Activated naive CD4-positive, alpha-beta T cell treated with anti-CD3 and anti-CD28 coated beads, Interleukin-2, amount 10 ng/mL, durations not matched to agents 7 days and 5 days (primary cell): ENCODE measurements at regions not wholly inside any gene's neighbourhood (a gene's known extent, or its start where the extent isn't known, plus 50 kb on each side); places are given as distances from the start of the nearest gene placed in this dataset.
"Not testable (repeated sequence)": the region's sequence is repeated elsewhere in the genome, so short reads cannot be mapped to it uniquely, and the experiment has no call there.

Source experiments
- CTCF ChIA-PET: fragments of 350-600 bp; sonication (Branson Sonifier 250); formaldehyde crosslinking; loops from one replicate; lab custom pipeline; 2021; ENCODE audit warnings: antibody characterized with exemption; lab: Charles Lee
- DNase-seq: peaks from one replicate; pipeline ENCODE4 v3.0.0-alpha.2; 2020
- H3K27ac Mint-ChIP-seq: one replicate; pipeline ENCODE4 v1.8.0; 2021; ENCODE audit warnings: mild to moderate bottlenecking, moderate library complexity, mixed read lengths
- H3K27me3 Mint-ChIP-seq: one replicate; pipeline ENCODE4 v1.8.0; 2021; ENCODE audit warnings: mild to moderate bottlenecking, mixed read lengths
- H3K36me3 Mint-ChIP-seq: one replicate; pipeline ENCODE4 v1.8.0; 2021; ENCODE audit warnings: mixed read lengths
- H3K4me1 Mint-ChIP-seq: one replicate; pipeline ENCODE4 v1.8.0; 2021; ENCODE audit warnings: mixed read lengths
- H3K4me3 Mint-ChIP-seq: one replicate; pipeline ENCODE4 v1.8.0; 2021; ENCODE audit warnings: mild to moderate bottlenecking, moderate library complexity, mixed read lengths
- H3K9me3 Mint-ChIP-seq: one replicate; pipeline ENCODE4 v1.8.0; 2021; ENCODE audit warnings: mixed read lengths

DNA sequence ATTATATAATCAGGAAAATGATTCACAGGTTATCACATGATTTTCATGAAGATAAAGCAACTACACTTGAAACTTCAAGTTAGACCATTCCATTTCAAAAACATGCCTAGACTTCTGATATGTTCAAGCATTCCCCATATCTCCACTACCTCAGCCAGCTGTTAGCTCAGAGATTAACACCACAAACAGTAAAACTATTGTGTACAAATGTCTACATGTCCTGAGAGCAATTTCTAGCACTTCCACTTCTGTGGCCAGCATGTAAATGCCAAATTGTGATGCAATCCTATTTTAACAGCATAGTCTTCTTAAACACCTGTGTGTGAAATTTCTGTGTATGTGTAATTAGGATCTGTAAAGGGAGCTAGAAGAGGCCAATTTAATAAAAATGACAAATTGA is 1271.3 kb downstream of the CDY2B start:
- no peak for DNase-seq
- no peak overlapping the region for H3K27ac Mint-ChIP-seq
- CTCF ChIA-PET: no interaction called here
- H3K27me3 Mint-ChIP-seq: no peaks in the 10 kb centered on the region
- H3K4me1 Mint-ChIP-seq: no peaks in the 10 kb centered on the region
- no peaks in the 10 kb centered on the region for H3K36me3 Mint-ChIP-seq
- H3K9me3 Mint-ChIP-seq: peaks cover 2% of the 10 kb centered on the region
- no peak overlapping the region for H3K4me3 Mint-ChIP-seq

DNA sequence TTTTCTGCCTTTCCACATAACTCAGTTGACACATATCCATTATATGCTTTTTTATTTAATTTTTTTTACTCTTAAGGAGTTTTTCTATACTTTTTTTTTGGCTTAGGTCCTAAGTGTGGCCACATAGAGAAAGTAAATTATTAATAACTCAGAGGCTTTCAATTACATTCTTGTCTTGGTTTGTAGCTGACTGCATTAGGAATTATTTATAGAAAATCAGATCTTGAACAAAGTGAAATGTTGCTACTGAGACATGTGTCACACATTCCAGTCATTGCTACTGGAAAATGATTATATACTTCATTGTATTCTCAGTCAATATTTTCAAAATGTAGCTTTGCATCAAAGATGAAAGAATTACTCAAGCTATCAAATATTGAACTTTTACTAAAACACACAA is 1277.9 kb downstream of the CDY2B start:
- Mint-ChIP-seq H3K27ac (no peak overlapping the region), H3K4me1 (no peaks in the 10 kb centered on the region), H3K27me3 (no peaks in the 10 kb centered on the region), H3K9me3 (peaks cover 2% of the 10 kb centered on the region), H3K4me3 (no peak overlapping the region), H3K36me3 (no peaks in the 10 kb centered on the region)
- DNase-seq: no peak
- CTCF ChIA-PET: no interaction called here

DNA sequence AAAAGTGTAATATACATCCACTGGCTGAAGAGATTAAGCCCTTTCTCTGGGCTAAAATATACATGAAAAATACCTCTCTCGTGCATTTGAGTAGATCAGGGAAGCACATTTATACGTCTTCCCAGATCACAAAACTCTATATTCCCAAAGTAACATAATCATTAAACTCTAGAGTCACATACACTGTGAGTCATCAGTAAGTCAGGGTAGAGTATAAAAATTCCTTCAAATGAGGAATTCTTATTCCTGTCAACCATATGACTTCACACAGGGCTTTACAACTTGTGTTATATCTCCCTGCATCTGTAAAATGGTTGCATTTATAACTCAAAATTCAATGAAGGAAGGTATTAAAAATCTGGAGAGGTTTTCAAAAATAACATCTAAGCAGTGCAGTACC is 1278.4 kb downstream of the CDY2B start:
- H3K36me3 Mint-ChIP-seq: no peaks in the 10 kb centered on the region
- no peak overlapping the region for H3K4me3 Mint-ChIP-seq
- H3K27ac Mint-ChIP-seq: no peak overlapping the region

DNA sequence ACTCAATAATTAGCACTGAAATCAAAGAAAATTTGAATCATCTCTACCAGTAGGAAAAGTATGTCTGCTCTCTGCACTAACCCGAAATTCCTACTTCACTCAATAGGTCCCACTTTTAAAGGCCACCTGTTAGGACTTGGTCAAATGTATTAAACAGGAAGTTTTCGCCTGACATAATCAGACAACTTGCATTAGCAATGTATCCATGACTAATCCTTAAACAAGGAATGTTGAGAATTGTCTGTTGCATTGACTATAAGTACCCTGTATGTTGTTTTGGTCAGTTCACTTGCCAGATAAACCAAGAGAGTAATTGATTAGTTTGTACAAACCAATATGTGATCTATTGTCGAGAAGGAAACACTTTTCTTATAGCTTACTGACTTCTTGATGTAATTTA is 1308.0 kb downstream of the CDY2B start:
- CTCF ChIA-PET: no interaction called here
- H3K9me3 Mint-ChIP-seq: peaks cover 2% of the 10 kb centered on the region
- no peak overlapping the region for H3K27ac Mint-ChIP-seq

More for the DNA sequence above, 1278.4 kb downstream of the CDY2B start:
- no peaks in the 10 kb centered on the region for H3K4me1 Mint-ChIP-seq
- no peaks in the 10 kb centered on the region for H3K27me3 Mint-ChIP-seq
- CTCF ChIA-PET: no interaction called here
- H3K9me3 Mint-ChIP-seq: peaks cover under 1% of the 10 kb centered on the region
- no peak for DNase-seq

DNA sequence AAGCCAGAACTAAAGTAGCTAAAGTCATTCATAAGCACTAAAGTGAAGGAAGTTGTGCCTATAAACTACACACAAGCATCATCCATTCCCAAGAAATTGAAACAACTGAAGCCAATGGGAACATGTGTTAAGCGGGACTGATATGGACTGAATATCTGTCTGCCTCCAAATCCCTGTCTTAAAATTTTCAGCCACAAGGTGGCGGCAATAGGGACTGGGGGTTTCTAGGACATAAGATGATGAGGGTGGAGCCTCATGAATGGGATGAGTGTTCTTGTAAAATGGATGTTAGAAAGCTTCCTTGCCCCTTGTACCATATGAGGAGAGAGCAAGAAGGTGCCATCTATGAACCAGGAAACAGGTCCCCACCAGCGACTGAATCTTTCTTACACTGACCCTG is 1317.5 kb downstream of the CDY2B start:
- Mint-ChIP-seq H3K4me3 (no peak overlapping the region), H3K27me3 (no peaks in the 10 kb centered on the region), H3K27ac (no peak overlapping the region), H3K4me1 (no peaks in the 10 kb centered on the region), H3K9me3 (peaks cover 2% of the 10 kb centered on the region), H3K36me3 (no peaks in the 10 kb centered on the region)
- CTCF ChIA-PET: no interaction called here
- no peak for DNase-seq

More for the DNA sequence above, 1308.0 kb downstream of the CDY2B start:
- DNase-seq: no peak
- H3K4me3 Mint-ChIP-seq: no peak overlapping the region
- no peaks in the 10 kb centered on the region for H3K36me3 Mint-ChIP-seq
- H3K4me1 Mint-ChIP-seq: no peaks in the 10 kb centered on the region
- no peaks in the 10 kb centered on the region for H3K27me3 Mint-ChIP-seq

DNA sequence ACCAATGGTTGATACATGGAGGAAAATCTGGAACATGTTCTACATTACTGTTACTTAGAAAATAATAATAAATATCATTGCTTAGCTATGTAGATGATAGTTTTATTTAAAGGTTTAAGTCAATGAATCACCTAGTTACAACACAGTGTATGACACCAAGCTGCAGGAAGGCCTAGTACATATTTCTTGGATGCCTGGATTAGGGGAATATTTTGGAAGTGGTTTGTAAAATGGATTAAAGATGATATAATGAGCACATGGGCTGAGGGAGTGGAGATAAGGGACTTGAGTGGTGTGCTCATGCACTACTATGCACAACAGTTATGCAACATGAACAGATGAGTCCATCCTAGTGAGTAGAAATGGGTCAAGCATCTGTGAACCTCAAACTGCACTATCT is 1358.0 kb downstream of the CDY2B start:
- no peak for DNase-seq
- peaks cover 9% of the 10 kb centered on the region for H3K9me3 Mint-ChIP-seq
- no peaks in the 10 kb centered on the region for H3K4me1 Mint-ChIP-seq
- H3K4me3 Mint-ChIP-seq: no peak overlapping the region
- CTCF ChIA-PET: no interaction called here
- H3K27ac Mint-ChIP-seq: no peak overlapping the region
- no peaks in the 10 kb centered on the region for H3K36me3 Mint-ChIP-seq
- no peaks in the 10 kb centered on the region for H3K27me3 Mint-ChIP-seq

DNA sequence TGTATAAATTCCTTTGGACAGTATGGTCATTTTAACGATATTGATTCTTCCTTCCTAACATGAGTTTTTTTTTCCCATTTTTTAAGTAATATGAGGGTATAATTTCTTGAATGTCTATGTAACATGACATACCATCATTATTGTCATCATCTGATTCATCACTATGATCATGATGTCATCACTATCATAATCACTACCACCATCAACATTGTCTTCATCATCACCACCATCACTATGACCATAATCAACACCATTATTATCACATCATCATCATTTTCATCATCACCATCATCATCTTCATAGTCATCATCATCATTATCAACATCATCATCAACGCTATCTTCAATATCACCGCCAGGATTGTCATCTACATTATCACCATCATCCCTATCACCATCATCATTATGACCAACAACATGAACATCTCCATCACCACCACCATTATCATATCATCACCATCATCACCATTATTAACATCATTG is 1377.2 kb downstream of the CDY2B start:
- CTCF ChIA-PET: no interaction called here
- no peak for DNase-seq
- H3K27me3 Mint-ChIP-seq: no peaks in the 10 kb centered on the region
- no peaks in the 10 kb centered on the region for H3K36me3 Mint-ChIP-seq
- H3K9me3 Mint-ChIP-seq: peaks cover 4% of the 10 kb centered on the region
- no peak overlapping the region for H3K4me3 Mint-ChIP-seq
- no peaks in the 10 kb centered on the region for H3K4me1 Mint-ChIP-seq
- H3K27ac Mint-ChIP-seq: no peak overlapping the region

DNA sequence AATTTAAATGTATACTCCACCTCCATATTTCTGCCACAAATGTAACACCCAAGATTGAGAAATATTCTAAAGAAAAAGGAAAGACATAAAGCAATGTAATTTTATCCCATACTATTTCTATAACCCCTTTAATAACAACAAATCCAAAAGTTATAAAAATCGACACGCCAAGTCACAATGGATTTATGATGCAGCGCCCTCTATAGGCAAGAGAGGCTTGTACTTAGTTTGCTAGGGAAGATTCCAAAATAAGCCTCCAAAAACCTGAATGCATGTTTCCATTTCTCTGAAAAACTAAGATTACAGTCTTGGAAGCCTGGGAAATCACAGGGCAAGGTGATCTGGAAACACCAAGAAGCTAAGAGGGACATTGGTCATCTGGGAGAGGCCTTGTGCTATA is 1389.3 kb downstream of the CDY2B start:
- H3K9me3 Mint-ChIP-seq: peaks cover 4% of the 10 kb centered on the region
- DNase-seq: no peak

DNA sequence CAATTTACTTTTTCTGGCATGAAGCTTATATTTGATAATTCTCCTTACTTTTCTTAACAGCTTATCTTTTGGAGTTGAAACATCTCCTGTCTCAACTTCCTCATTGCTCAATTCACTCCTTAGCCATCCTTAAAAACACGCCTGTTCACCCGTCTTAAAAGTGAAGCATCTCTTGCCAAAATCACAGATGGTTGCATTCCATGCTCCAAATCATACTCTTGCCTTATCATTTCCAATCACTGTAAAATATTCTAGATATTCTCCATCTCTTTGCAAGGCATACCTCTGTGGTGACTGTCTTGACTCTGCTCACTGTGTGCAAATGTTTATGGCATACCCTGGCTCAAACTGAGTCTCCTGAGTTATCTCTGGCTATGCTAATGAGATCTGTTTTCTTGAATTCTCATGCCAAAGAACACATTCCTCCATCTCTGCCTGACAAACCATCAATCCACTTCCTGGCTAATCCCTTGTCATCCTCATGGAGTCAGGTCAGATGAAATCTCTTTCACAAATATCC is 1393.3 kb downstream of the CDY2B start:
- H3K9me3 Mint-ChIP-seq: peaks cover 6% of the 10 kb centered on the region
- no peak overlapping the region for H3K27ac Mint-ChIP-seq
- H3K4me1 Mint-ChIP-seq: no peaks in the 10 kb centered on the region
- no peaks in the 10 kb centered on the region for H3K36me3 Mint-ChIP-seq
- no peak for DNase-seq
- H3K27me3 Mint-ChIP-seq: no peaks in the 10 kb centered on the region
- CTCF ChIA-PET: no interaction called here
- H3K4me3 Mint-ChIP-seq: no peak overlapping the region

More for the DNA sequence above, 1389.3 kb downstream of the CDY2B start:
- H3K27ac Mint-ChIP-seq: no peak overlapping the region
- no peaks in the 10 kb centered on the region for H3K36me3 Mint-ChIP-seq
- H3K27me3 Mint-ChIP-seq: no peaks in the 10 kb centered on the region
- CTCF ChIA-PET: no interaction called here
- H3K4me1 Mint-ChIP-seq: no peaks in the 10 kb centered on the region
- no peak overlapping the region for H3K4me3 Mint-ChIP-seq

DNA sequence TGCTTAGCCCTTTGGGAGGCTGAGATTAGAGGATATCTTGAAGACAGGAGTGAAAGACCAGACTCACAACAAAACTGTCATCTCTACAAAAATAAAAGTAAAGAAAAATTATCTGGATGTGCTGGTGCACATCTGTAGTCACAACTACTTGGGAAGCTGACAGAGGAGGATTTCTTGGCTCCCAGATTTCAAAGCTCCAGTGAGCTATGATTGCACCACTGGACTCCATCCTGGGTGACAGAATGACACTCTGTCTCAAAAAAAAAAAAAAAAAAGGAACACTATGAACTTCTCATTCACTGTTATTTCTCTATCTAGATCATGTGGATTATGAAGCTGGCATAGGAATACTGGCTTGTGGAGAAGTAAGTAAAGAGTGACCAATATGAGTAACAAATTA is 1400.0 kb downstream of the CDY2B start:
- Mint-ChIP-seq H3K4me1 (no peaks in the 10 kb centered on the region), H3K36me3 (no peaks in the 10 kb centered on the region), H3K9me3 (peaks cover 2% of the 10 kb centered on the region), H3K27me3 (no peaks in the 10 kb centered on the region), H3K27ac (no peak overlapping the region), H3K4me3 (no peak overlapping the region)
- DNase-seq: no peak
- CTCF ChIA-PET: no interaction called here

DNA sequence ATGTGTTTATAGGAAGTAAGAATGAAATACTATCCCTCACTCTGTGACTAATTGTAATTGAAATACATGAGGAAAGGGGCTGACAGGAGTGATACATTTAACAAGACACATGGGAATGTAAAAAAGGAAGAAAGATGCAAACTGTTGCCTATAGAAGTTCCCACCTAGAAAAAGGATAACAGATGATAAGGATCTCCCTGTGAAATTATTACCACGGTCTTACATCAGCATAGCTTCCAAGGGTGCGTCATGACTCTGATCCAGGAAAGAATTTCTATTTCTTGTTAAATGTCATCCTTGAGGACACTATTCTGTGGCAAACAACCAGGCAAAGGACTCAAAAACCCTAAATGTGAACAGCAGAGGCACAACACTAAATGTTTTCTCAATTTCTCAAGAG is 1406.0 kb downstream of the CDY2B start:
- Mint-ChIP-seq H3K4me3 (no peak overlapping the region), H3K27ac (no peak overlapping the region), H3K9me3 (no peaks in the 10 kb centered on the region), H3K36me3 (no peaks in the 10 kb centered on the region), H3K27me3 (no peaks in the 10 kb centered on the region), H3K4me1 (no peaks in the 10 kb centered on the region)
- CTCF ChIA-PET: no interaction called here
- no peak for DNase-seq

DNA sequence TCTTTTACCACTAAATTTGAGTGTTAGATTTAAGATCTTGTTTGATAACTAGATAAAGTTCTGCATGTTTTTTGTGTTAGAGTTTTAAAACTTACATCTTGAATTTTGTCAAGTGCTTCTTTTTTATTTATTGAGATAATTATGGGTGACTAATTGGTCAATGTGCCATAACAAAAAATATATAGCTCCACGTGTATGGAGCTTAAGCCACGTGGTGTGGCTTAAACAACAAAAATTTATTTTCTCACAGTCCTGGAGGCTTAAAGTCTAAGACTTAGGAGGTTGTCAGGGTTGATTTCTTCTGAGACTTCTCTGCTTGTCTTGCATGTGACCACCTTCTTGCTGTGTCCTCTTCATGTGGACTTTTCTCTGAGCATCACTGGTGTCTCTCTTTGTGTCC is 1425.2 kb downstream of the CDY2B start:
- CTCF ChIA-PET: no interaction called here
- Mint-ChIP-seq H3K9me3 (no peaks in the 10 kb centered on the region), H3K4me1 (no peaks in the 10 kb centered on the region), H3K27me3 (no peaks in the 10 kb centered on the region), H3K4me3 (no peak overlapping the region), H3K27ac (no peak overlapping the region), H3K36me3 (no peaks in the 10 kb centered on the region)
- DNase-seq: no peak

DNA sequence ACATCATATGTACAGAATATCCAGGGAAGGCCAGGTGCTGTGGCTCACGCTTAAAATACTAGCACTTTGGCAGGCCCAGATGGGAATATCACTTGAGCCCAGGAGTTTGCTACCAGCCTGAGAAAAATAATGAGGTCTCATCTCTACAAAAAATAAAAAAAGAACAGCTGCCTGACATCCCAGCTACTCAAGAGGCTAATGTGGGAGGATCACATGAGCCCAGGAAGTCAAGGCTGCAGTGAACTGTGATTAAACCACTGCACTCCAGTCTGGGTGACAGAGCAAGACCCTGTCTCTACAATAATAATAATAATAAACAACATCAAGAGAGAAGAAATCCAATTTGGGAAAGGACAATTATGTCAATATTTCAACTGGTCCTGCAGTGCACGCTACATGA is 1433.9 kb downstream of the CDY2B start:
- no peak overlapping the region for H3K4me3 Mint-ChIP-seq
- H3K36me3 Mint-ChIP-seq: no peaks in the 10 kb centered on the region
- H3K27me3 Mint-ChIP-seq: no peaks in the 10 kb centered on the region
- H3K4me1 Mint-ChIP-seq: no peaks in the 10 kb centered on the region
- no peak overlapping the region for H3K27ac Mint-ChIP-seq
- peaks cover 2% of the 10 kb centered on the region for H3K9me3 Mint-ChIP-seq
- no peak for DNase-seq
- CTCF ChIA-PET: no interaction called here

DNA sequence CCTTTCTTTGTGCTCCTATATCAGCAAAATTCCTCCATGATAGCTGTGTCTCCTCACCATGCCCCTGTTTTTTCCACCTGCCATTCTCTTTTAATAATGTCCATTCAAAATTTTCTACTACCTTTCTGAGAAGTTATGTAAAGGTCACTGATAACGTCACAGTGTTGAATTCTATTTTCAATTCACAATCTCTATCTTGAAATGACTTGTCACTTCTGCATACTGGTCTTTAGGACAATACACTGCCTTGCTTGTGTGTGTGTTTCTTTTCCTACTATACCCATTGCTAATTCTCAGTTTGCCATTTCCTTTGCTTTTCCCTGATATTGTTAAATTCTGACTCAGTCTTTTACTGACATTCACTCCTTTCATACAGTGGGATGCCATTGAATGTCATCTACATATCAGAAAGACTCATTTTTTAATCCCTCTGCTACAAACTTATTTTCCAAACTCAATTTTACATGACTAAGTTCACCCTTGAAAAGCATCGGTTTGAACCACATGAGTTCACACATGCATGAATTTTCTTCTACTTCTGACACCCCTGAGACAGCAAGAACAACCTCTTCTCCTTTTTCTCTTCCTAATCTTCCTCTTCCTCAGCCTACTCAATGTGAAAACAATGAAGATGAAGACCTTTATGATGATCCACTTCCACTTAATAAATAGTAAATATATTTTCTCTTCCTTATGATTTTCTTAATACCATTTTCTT is 1470.7 kb downstream of the CDY2B start:
- H3K4me1 Mint-ChIP-seq, H3K4me3 Mint-ChIP-seq, H3K9me3 Mint-ChIP-seq, H3K27me3 Mint-ChIP-seq, H3K36me3 Mint-ChIP-seq, H3K27ac Mint-ChIP-seq, CTCF ChIA-PET, DNase-seq: not testable (repeated sequence)

DNA sequence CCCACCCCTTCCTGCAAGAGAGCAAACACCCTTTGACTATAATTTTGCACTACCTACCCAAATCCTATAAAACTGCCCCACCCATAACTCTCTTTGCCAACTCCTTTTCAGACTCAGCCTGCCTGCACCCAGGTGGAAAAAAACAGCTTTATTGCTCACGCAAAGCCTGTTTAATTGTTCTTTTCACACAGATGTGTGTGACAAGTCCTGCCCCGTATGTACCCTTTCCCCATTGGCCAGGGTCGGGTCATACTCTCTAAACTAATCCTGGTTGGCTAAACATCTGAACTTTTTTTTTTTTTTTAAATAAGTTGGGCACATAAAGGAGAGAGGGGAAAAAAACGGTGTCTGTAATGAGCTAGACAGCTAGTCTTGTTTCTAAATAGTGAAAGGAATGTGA is 1500.6 kb downstream of the CDY2B start:
- H3K9me3 Mint-ChIP-seq, CTCF ChIA-PET, H3K36me3 Mint-ChIP-seq, H3K27ac Mint-ChIP-seq, H3K27me3 Mint-ChIP-seq, H3K4me3 Mint-ChIP-seq, H3K4me1 Mint-ChIP-seq, DNase-seq: not testable (repeated sequence)
